Retinal pigment epithelial cell (primary cell): ENCODE measurements at regions not wholly inside any gene's neighbourhood (a gene's known extent, or its start where the extent isn't known, plus 50 kb on each side); places are given as distances from the start of the nearest gene placed in this dataset.

Experiments used
- DNase-seq: peaks from one replicate; pipeline ENCODE4 v3.0.0-alpha.2; 2010; ENCODE audit warnings: low read depth
- H3K4me3 ChIP-seq: 2 replicates; pipeline ENCODE4 v1.5.1; 2011; ENCODE audit warnings: mild to moderate bottlenecking, low read length, control low read depth, moderate library complexity
- CTCF ChIP-seq: conservative IDR thresholded peaks from 2 replicates; pipeline ENCODE4 v1.5.1; 2011; ENCODE audit warnings: low read depth, low read length, control low read depth, inconsistent platforms

GRCh38 chr3:152185891-152186630, 82.7 kb upstream of the MBNL1 start:
- DNase-seq: no peak
- H3K4me3 ChIP-seq: no peak overlapping the region
- no peak for TF ChIP-seq CTCF

GRCh38 chr3:152190636-152191183, 78.0 kb upstream of the MBNL1 start:
- H3K4me3 ChIP-seq: no peak overlapping the region
- no peak for TF ChIP-seq CTCF
- DNase-seq: no peak

GRCh38 chr3:152192050-152192449, 76.7 kb upstream of the MBNL1 start:
- TF ChIP-seq CTCF: no peak
- no peak for DNase-seq
- no peak overlapping the region for H3K4me3 ChIP-seq

- no peak for DNase-seq
- H3K4me3 ChIP-seq: no peak overlapping the region
- TF ChIP-seq CTCF: no peak
Measured at GRCh38 chr3:152192936-152193672, 75.6 kb upstream of the MBNL1 start.

- no peak overlapping the region for H3K4me3 ChIP-seq
- DNase-seq: no peak
Measured at GRCh38 chr3:152193673-152194267, 75.0 kb upstream of the MBNL1 start.

GRCh38 chr3:152195206-152195605, 73.5 kb upstream of the MBNL1 start:
- no peak for DNase-seq
- TF ChIP-seq CTCF: no peak
- no peak overlapping the region for H3K4me3 ChIP-seq

More at GRCh38 chr3:152193673-152194267, 75.0 kb upstream of the MBNL1 start:
- TF ChIP-seq CTCF: no peak
